Body of pancreas (tissue), 4 donors: ENCODE measurements at regions not wholly inside any gene's neighbourhood (a gene's known extent, or its start where the extent isn't known, plus 50 kb on each side); places are given as distances from the start of the nearest gene placed in this dataset.

ENCODE experiments used
- ATAC-seq: fragments of 150-250 bp; one replicate; pipeline ENCODE4 v1.9.1; 2016
- DNase-seq, 4 donors: peaks; one replicate each; pipeline ENCODE4 v3.0.0-alpha.2; 2019
- H3K27ac ChIP-seq, 4 donors: fragments of 200-600 bp; sonication (generic); 1 replicate in 3 of 4; 2 replicates in 1 of 4; pipeline versions ENCODE4 v1.5.1 to v1.6.1; 2016 to 2019; ENCODE audit warnings: mild to moderate bottlenecking in 1 of 4, mixed read lengths in 1 of 4, moderate library complexity in 1 of 4
- H3K27me3 ChIP-seq, 2 donors: fragments of 200-600 bp; sonication (generic); one replicate each; pipeline ENCODE4 v1.6.0; 2016; ENCODE audit warnings: mild to moderate bottlenecking in 1 of 2
- H3K36me3 ChIP-seq, 2 donors: fragments of 200-600 bp; sonication (generic); replicated peaks in 1 of 2; 2 replicates each; pipeline ENCODE4 v1.5.1; 2016; ENCODE audit warnings: low read depth in 2 of 2; ENCODE audit not compliant: insufficient read depth in 1 of 2
- H3K4me1 ChIP-seq: fragments of 200-600 bp; sonication (generic); one replicate; pipeline ENCODE4 v1.6.0; 2016
- H3K4me3 ChIP-seq, 2 donors: fragments of 200-600 bp; sonication (generic); 1 replicate in 1 of 2; 2 replicates in 1 of 2; pipeline ENCODE4 v1.5.1; 2016 to 2019
- H3K9me3 ChIP-seq, 3 donors: fragments of 200-600 bp; sonication (generic); 1 replicate in 2 of 3; 2 replicates in 1 of 3; pipeline ENCODE4 v1.5.1; 2016
- CTCF ChIP-seq, 7 experiments: fragments of 450-650 bp in 4 of 7; fragments of 200-600 bp in 3 of 7; sonication (generic) in 3 of 7; IDR thresholded peaks; one replicate each; pipeline ENCODE4 v1.5.1; 2016 to 2019; ENCODE audit warnings: antibody characterized with exemption in 7 of 7
- POLR2A ChIP-seq, 3 donors: fragments of 450-650 bp; IDR thresholded peaks; one replicate each; pipeline ENCODE4 v1.6.1; 2016; ENCODE audit warnings: antibody characterized with exemption in 3 of 3, mild to moderate bottlenecking in 2 of 3
- WGBS, 2 donors: methylation state at CpG; one replicate each; pipeline ENCODE4 v1.1.5; 2017; 5-methylcytosine and 5-hydroxymethylcytosine counted together
- intact Hi-C: fragments of 100-400 bp; cut with DNase I; formaldehyde crosslinking; loops from one replicate; pipeline ENCODE4 v1.15.1; 2023

GRCh38 chr18:40366521-40366920, 1588.5 kb upstream of the PIK3C3 start:
- intact Hi-C loops = no loop called here
- Histone ChIP-seq H3K27ac (no peak overlapping the region), H3K4me3 (no peak overlapping the region), H3K4me1 (no peaks in the 10 kb centered on the region), H3K9me3 (no peaks in the 10 kb centered on the region), H3K27me3 (no peaks in the 10 kb centered on the region), H3K36me3 (no peaks in the 10 kb centered on the region)
- TF ChIP-seq CTCF (IDR thresholded peaks at IDR 0.05) (no peak), POLR2A (IDR thresholded peaks at IDR 0.05) (no peak)
- ATAC-seq (no peak), DNase-seq (no peak)

GRCh38 chr18:40365526-40365925, 1589.5 kb upstream of the PIK3C3 start:
- intact Hi-C loops = no loop called here
- WGBS, 2 donors = 82 to 83% methylated on average over 5 of the region's 5 CpGs
- ATAC-seq = no peak

GRCh38 chr18:40360558-40360957, 1594.5 kb upstream of the PIK3C3 start:
- Histone ChIP-seq H3K36me3 (no peaks in the 10 kb centered on the region), H3K27ac (no peak overlapping the region), H3K4me3 (no peak overlapping the region), H3K4me1 (no peaks in the 10 kb centered on the region), H3K27me3 (no peaks in the 10 kb centered on the region), H3K9me3 (no peaks in the 10 kb centered on the region)
- WGBS, 2 donors = 44 to 61% methylated on average over 2 of the region's 2 CpGs
- no peak for ATAC-seq
- TF ChIP-seq CTCF (IDR thresholded peaks at IDR 0.05) = no peak
- TF ChIP-seq POLR2A (IDR thresholded peaks at IDR 0.05) = no peak
- intact Hi-C loops = no loop called here
- DNase-seq = no peak

More at GRCh38 chr18:40365526-40365925, 1589.5 kb upstream of the PIK3C3 start:
- DNase-seq = no peak
- Histone ChIP-seq H3K27me3 (no peaks in the 10 kb centered on the region), H3K36me3 (no peaks in the 10 kb centered on the region), H3K4me3 (no peak overlapping the region), H3K4me1 (no peaks in the 10 kb centered on the region), H3K9me3 (no peaks in the 10 kb centered on the region), H3K27ac (no peak overlapping the region)
- TF ChIP-seq CTCF (IDR thresholded peaks at IDR 0.05) (no peak), POLR2A (IDR thresholded peaks at IDR 0.05) (no peak)

- Histone ChIP-seq H3K27me3 (no peaks in the 10 kb centered on the region), H3K4me1 (no peaks in the 10 kb centered on the region), H3K9me3 (no peaks in the 10 kb centered on the region), H3K36me3 (no peaks in the 10 kb centered on the region), H3K27ac (no peak overlapping the region), H3K4me3 (no peak overlapping the region)
- TF ChIP-seq CTCF (IDR thresholded peaks at IDR 0.05) (no peak), POLR2A (IDR thresholded peaks at IDR 0.05) (no peak)
- DNase-seq = no peak
- no peak for ATAC-seq
- intact Hi-C loops = no loop called here
- WGBS, 2 donors = 68 to 72% methylated on average over 2 of the region's 2 CpGs
Observed at GRCh38 chr18:40357536-40357935, 1597.5 kb upstream of the PIK3C3 start.

GRCh38 chr18:40356168-40356567, 1598.9 kb upstream of the PIK3C3 start:
- DNase-seq (no peak), ATAC-seq (no peak)
- no peak overlapping the region for H3K4me3 ChIP-seq
- no peak overlapping the region for H3K27ac ChIP-seq
- TF ChIP-seq CTCF (IDR thresholded peaks at IDR 0.05) (no peak), POLR2A (IDR thresholded peaks at IDR 0.05) (no peak)
- intact Hi-C loops = no loop called here
- no peaks in the 10 kb centered on the region for H3K4me1 ChIP-seq
- 54 to 57% methylated on average over 6 of the region's 6 CpGs for WGBS, 2 donors
- H3K9me3 ChIP-seq = no peaks in the 10 kb centered on the region
- H3K36me3 ChIP-seq = no peaks in the 10 kb centered on the region
- no peaks in the 10 kb centered on the region for H3K27me3 ChIP-seq
